A172 (cell line): ENCODE measurements at regions not wholly inside any gene's neighbourhood (a gene's known extent, or its start where the extent isn't known, plus 50 kb on each side); places are given as distances from the start of the nearest gene placed in this dataset.

Experiments used
- DNase-seq: peaks from one replicate; pipeline ENCODE4 v3.0.0-alpha.2; 2015; ENCODE audit warnings: low spot score

- no peak for DNase-seq
Observed at GRCh38 chr2:221833966-221834365, 261.9 kb upstream of the EPHA4 start.

- DNase-seq = no peak
Observed at GRCh38 chr2:221831051-221831450, 258.9 kb upstream of the EPHA4 start.

GRCh38 chr2:221822416-221822815 lies 250.3 kb upstream of the EPHA4 start:
- DNase-seq = no peak

GRCh38 chr2:221818616-221819320 lies 246.7 kb upstream of the EPHA4 start:
- DNase-seq = no peak

- DNase-seq = no peak
Observed at GRCh38 chr2:221817878-221818277, 245.8 kb upstream of the EPHA4 start.

- peak; percentile 65 for DNase-seq
Observed at GRCh38 chr2:221817052-221817451, 244.9 kb upstream of the EPHA4 start.

- DNase-seq = no peak
Observed at GRCh38 chr2:221816566-221816965, 244.5 kb upstream of the EPHA4 start.

- DNase-seq = no peak
Observed at GRCh38 chr2:221810650-221811049, 238.5 kb upstream of the EPHA4 start.

- DNase-seq = no peak
Observed at GRCh38 chr2:221810245-221810644, 238.1 kb upstream of the EPHA4 start.

GRCh38 chr2:221808488-221808887 lies 236.4 kb upstream of the EPHA4 start:
- DNase-seq = no peak

- no peak for DNase-seq
Observed at GRCh38 chr2:221807706-221808105, 235.6 kb upstream of the EPHA4 start.

GRCh38 chr2:221802089-221802488 lies 230.0 kb upstream of the EPHA4 start:
- DNase-seq = no peak

GRCh38 chr2:221792971-221793521 lies 220.9 kb upstream of the EPHA4 start:
- DNase-seq = no peak

- peak; percentile 23 for DNase-seq
Observed at GRCh38 chr2:221791844-221792243, 219.7 kb upstream of the EPHA4 start.

GRCh38 chr2:221787561-221787960 lies 215.5 kb upstream of the EPHA4 start:
- DNase-seq = no peak

- no peak for DNase-seq
Observed at GRCh38 chr2:221786297-221786926, 214.3 kb upstream of the EPHA4 start.

GRCh38 chr2:221780281-221780688 lies 208.2 kb upstream of the EPHA4 start:
- DNase-seq = peak; percentile 66

- peak; percentile 35 for DNase-seq
Observed at GRCh38 chr2:221779614-221780067, 207.5 kb upstream of the EPHA4 start.

GRCh38 chr2:221778025-221778424 lies 205.9 kb upstream of the EPHA4 start:
- no peak for DNase-seq

- DNase-seq = no peak
Observed at GRCh38 chr2:221777119-221777518, 205.0 kb upstream of the EPHA4 start.

- no peak for DNase-seq
Observed at GRCh38 chr2:221775096-221775495, 203.0 kb upstream of the EPHA4 start.

- no peak for DNase-seq
Observed at GRCh38 chr2:221774136-221774535, 202.0 kb upstream of the EPHA4 start.

- no peak for DNase-seq
Observed at GRCh38 chr2:221771297-221771696, 199.2 kb upstream of the EPHA4 start.
